ENCODE measurements at regions not wholly inside any gene's neighbourhood (a gene's known extent, or its start where the extent isn't known, plus 50 kb on each side); places are given as distances from the start of the nearest gene placed in this dataset.
A peak's percentile ranks its signal among the peaks of the same experiment; 100 is the strongest.

DNA sequence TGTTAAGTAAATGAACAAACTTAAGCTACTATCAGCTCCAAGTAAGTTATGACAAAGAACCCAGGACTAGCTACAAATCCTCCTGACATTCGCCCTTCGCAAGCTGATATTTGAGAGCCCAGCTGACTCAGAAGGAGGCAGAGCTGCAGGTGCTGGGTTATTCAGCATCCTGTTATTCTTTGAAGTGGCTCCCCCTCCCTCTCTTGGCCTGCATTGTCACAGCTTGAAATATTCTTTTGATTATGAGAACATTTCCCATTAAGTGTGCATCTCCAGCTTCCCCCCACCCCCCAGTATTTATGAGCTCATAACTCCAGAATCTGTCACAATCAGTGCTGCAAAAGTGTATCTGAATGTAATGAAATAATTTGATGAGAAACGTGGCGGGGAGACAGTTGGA lies 78.8 kb upstream of the RALY start:
- WGBS, 2 donors = 76 to 83% methylated on average over 4 of the region's 4 CpGs
- Histone ChIP-seq H3K9me3 (no peaks in the 10 kb centered on the region), H3K27me3 (no peaks in the 10 kb centered on the region), H3K4me3 (no peak overlapping the region), H3K36me3 (no peaks in the 10 kb centered on the region), H3K4me1 (peaks cover 0 to 8% (median 7%) of the 10 kb centered on the region in 4 donors), H3K27ac (no peak overlapping the region)
- TF ChIP-seq EP300 (IDR thresholded peaks at IDR 0.05) (no peak), POLR2A (IDR thresholded peaks at IDR 0.05) (no peak), CTCF (IDR thresholded peaks at IDR 0.05) (no peak), POLR2AphosphoS5 (IDR thresholded peaks at IDR 0.05) (no peak)
- no peak for DNase-seq
- intact Hi-C loops (cut with DNase I) = no loop called here

DNA sequence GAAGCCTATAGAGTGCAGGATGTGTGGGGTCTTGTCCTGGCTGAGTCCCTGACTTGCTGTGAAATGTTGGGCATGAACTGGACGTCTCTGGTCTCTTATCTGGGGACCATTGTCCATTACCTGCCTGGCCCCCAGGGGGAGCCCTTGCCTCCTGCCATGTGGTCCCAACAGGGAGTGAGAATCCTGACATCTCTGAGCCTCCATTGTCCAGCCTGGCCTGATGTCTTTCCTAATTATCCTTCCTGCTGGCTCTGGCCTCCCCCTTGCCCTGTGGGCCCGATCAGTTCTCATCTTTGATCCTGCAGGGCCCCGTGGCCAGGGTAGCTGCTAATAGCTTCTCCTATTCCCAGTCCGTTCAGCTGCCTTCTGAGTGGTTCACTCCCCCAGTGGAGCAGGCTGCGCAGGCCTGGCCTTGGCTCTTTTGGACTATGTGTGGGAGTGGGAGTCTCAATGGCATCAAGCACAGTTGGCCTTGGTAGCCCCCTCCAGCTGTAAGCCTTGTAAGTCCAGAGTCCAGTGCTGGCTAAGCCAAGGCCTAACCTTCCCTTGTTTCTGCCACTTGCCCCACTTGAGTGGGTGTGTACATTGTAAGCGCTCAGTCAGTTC lies 77.9 kb upstream of the RALY start:
- intact Hi-C loops (cut with DNase I) = no loop called here
- H3K27ac ChIP-seq = no peak overlapping the region
- no peak for DNase-seq
- TF ChIP-seq CTCF (IDR thresholded peaks at IDR 0.05) = peak in 3 of 4 experiments; percentile 19 to 41 (median 19)
- TF ChIP-seq POLR2AphosphoS5 (IDR thresholded peaks at IDR 0.05) = no peak
- no peak for TF ChIP-seq POLR2A (IDR thresholded peaks at IDR 0.05)
- TF ChIP-seq EP300 (IDR thresholded peaks at IDR 0.05) = no peak
- no peaks in the 10 kb centered on the region for H3K27me3 ChIP-seq
- no peaks in the 10 kb centered on the region for H3K36me3 ChIP-seq
- H3K4me1 ChIP-seq = no peaks in the 10 kb centered on the region
- no peaks in the 10 kb centered on the region for H3K9me3 ChIP-seq
- H3K4me3 ChIP-seq = no peak overlapping the region
- 77 to 85% methylated on average over 6 of the region's 6 CpGs for WGBS, 2 donors

- 84 to 89% methylated on average over 2 of the region's 2 CpGs for WGBS, 2 donors
- intact Hi-C loops (cut with DNase I) = no loop called here
- H3K27ac ChIP-seq = no peak overlapping the region
- TF ChIP-seq POLR2AphosphoS5 (IDR thresholded peaks at IDR 0.05) = no peak
- TF ChIP-seq POLR2A (IDR thresholded peaks at IDR 0.05) = no peak
- no peak for TF ChIP-seq EP300 (IDR thresholded peaks at IDR 0.05)
- no peak for TF ChIP-seq CTCF (IDR thresholded peaks at IDR 0.05)
- H3K36me3 ChIP-seq = no peaks in the 10 kb centered on the region
- no peaks in the 10 kb centered on the region for H3K4me1 ChIP-seq
- no peak overlapping the region for H3K4me3 ChIP-seq
- no peaks in the 10 kb centered on the region for H3K9me3 ChIP-seq
- DNase-seq = no peak
- H3K27me3 ChIP-seq = no peaks in the 10 kb centered on the region
Measured at GRCh38 chr20:33916768-33917167, 76.9 kb upstream of the RALY start.

GRCh38 chr20:33917831-33918525 lies 75.7 kb upstream of the RALY start:
- WGBS, 2 donors = 65 to 74% methylated on average over 6 of the region's 6 CpGs
- H3K9me3 ChIP-seq = no peaks in the 10 kb centered on the region
- intact Hi-C loops (cut with DNase I) = no loop called here
- no peak overlapping the region for H3K27ac ChIP-seq
- H3K4me3 ChIP-seq = no peak overlapping the region
- no peak for TF ChIP-seq CTCF (IDR thresholded peaks at IDR 0.05)
- TF ChIP-seq EP300 (IDR thresholded peaks at IDR 0.05) = no peak
- H3K27me3 ChIP-seq = no peaks in the 10 kb centered on the region
- DNase-seq = no peak
- no peaks in the 10 kb centered on the region for H3K4me1 ChIP-seq
- H3K36me3 ChIP-seq = no peaks in the 10 kb centered on the region

GRCh38 chr20:33918662-33919061 lies 75.0 kb upstream of the RALY start:
- TF ChIP-seq CTCF (IDR thresholded peaks at IDR 0.05) (no peak), EP300 (IDR thresholded peaks at IDR 0.05) (no peak), POLR2AphosphoS5 (IDR thresholded peaks at IDR 0.05) (no peak), POLR2A (IDR thresholded peaks at IDR 0.05) (no peak)
- DNase-seq = no peak
- no peak overlapping the region for H3K4me3 ChIP-seq
- WGBS, 2 donors = 96 to 98% methylated on average over 5 of the region's 5 CpGs
- no peaks in the 10 kb centered on the region for H3K4me1 ChIP-seq
- intact Hi-C loops (cut with DNase I) = no loop called here
- H3K27ac ChIP-seq = no peak overlapping the region
- H3K36me3 ChIP-seq = no peaks in the 10 kb centered on the region
- H3K9me3 ChIP-seq = no peaks in the 10 kb centered on the region
- H3K27me3 ChIP-seq = no peaks in the 10 kb centered on the region

All from sigmoid colon (tissue), 6 donors.